ENCODE measurements at regions not wholly inside any gene's neighbourhood (a gene's known extent, or its start where the extent isn't known, plus 50 kb on each side); places are given as distances from the start of the nearest gene placed in this dataset.

GRCh38 chr2:20129331-20130159, 78.1 kb upstream of the LAPTM4A start:
- no peak overlapping the region for H3K4me2 ChIP-seq (ENCODE audit: insufficient read depth, low read length)
- H2AFZ ChIP-seq (ENCODE audit: low read depth, low read length) = no peak overlapping the region
- TF ChIP-seq EZH2 (IDR thresholded peaks at IDR 0.05; ENCODE audit: borderline replicate concordance, low read depth, low read length, severe bottlenecking) (no peak), CTCF (IDR thresholded peaks at IDR 0.05; ENCODE audit: borderline replicate concordance, extremely low read depth, low read length, poor library complexity, severe bottlenecking) (no peak)
- H3K27ac ChIP-seq (ENCODE audit: low read length) = no peak overlapping the region
- no peak overlapping the region for H3K4me3 ChIP-seq (ENCODE audit: low read depth in 1 of 2, low read length in 2 of 2)
- no peaks in the 10 kb centered on the region for H3K4me1 ChIP-seq (ENCODE audit: insufficient read depth, low read length)
- H3K9me3 ChIP-seq (ENCODE audit: insufficient read depth, low read length, severe bottlenecking) = no peaks in the 10 kb centered on the region
- DNase-seq = no peak
- no peak overlapping the region for H3K9ac ChIP-seq (ENCODE audit: low read depth, low read length)
- peaks cover 31% of the 10 kb centered on the region for H3K27me3 ChIP-seq (ENCODE audit: insufficient read depth, low read length, poor library complexity)
- no peaks in the 10 kb centered on the region for H3K36me3 ChIP-seq (ENCODE audit: insufficient read depth, low read length)
- no peak for ATAC-seq (ENCODE audit: insufficient read depth, low read depth)
- H4K20me1 ChIP-seq (ENCODE audit: insufficient read depth, low read length) = no peaks in the 10 kb centered on the region
- H3K79me2 ChIP-seq (ENCODE audit: insufficient read depth, low read length) = no peaks in the 10 kb centered on the region

DNA sequence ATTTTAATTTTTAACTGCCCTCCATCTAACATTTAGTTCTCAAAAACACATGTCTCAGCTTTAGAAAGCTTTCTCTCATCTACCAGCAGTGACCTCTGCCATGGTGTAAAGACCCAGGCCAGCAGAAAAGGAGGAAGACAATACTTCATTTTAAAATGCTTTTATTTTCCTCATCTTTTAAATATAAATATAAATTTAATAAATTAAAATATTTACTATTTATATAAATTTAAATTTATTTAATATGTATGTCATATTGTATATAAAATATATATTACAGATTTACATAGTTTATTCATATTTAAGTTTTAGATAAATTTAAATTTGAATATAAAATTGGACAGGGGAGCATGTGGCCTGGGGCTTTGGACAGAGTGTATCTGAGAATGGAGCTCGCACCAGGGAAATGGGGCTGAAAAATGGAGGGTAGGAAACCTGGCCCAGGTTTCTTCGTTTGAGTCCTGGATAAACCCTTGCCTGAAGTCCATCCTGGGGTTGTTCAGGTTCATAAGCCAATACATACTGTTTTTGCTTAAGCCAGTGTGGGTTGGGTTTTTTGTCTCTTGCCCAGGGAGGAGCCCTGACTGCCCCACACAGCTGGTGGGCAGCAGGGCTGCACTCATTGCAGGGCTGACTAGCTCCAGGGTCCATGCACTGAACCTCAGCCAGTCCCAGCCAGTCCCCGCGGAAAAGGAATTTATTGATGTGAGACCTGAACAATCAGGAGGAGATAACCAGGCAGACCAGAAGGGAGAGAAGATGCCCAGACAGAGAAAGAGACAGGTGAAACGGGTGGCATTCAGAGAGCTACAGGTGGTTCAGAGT, 77.3 kb upstream of the LAPTM4A start:
- H3K4me2 ChIP-seq (ENCODE audit: insufficient read depth, low read length) = no peak overlapping the region
- no peak overlapping the region for H2AFZ ChIP-seq (ENCODE audit: low read depth, low read length)
- H3K27me3 ChIP-seq (ENCODE audit: insufficient read depth, low read length, poor library complexity) = peaks cover 23% of the 10 kb centered on the region
- H3K4me1 ChIP-seq (ENCODE audit: insufficient read depth, low read length) = no peaks in the 10 kb centered on the region
- H3K9ac ChIP-seq (ENCODE audit: low read depth, low read length) = no peak overlapping the region
- no peak overlapping the region for H3K27ac ChIP-seq (ENCODE audit: low read length)
- ATAC-seq (ENCODE audit: insufficient read depth, low read depth) (no peak), DNase-seq (no peak)
- H3K4me3 ChIP-seq (ENCODE audit: low read depth in 1 of 2, low read length in 2 of 2) = no peak overlapping the region
- H3K36me3 ChIP-seq (ENCODE audit: insufficient read depth, low read length) = no peaks in the 10 kb centered on the region
- H4K20me1 ChIP-seq (ENCODE audit: insufficient read depth, low read length) = no peaks in the 10 kb centered on the region
- TF ChIP-seq EZH2 (IDR thresholded peaks at IDR 0.05; ENCODE audit: borderline replicate concordance, low read depth, low read length, severe bottlenecking) (no peak), CTCF (IDR thresholded peaks at IDR 0.05; ENCODE audit: borderline replicate concordance, extremely low read depth, low read length, poor library complexity, severe bottlenecking) (no peak)
- no peaks in the 10 kb centered on the region for H3K9me3 ChIP-seq (ENCODE audit: insufficient read depth, low read length, severe bottlenecking)
- no peaks in the 10 kb centered on the region for H3K79me2 ChIP-seq (ENCODE audit: insufficient read depth, low read length)

GRCh38 chr2:20126469-20126868, 75.0 kb upstream of the LAPTM4A start:
- no peak for ATAC-seq (ENCODE audit: insufficient read depth, low read depth)
- Histone ChIP-seq H2AFZ (ENCODE audit: low read depth, low read length) (no peak overlapping the region), H3K4me2 (ENCODE audit: insufficient read depth, low read length) (no peak overlapping the region), H3K4me1 (ENCODE audit: insufficient read depth, low read length) (no peaks in the 10 kb centered on the region), H3K27ac (ENCODE audit: low read length) (no peak overlapping the region), H3K79me2 (ENCODE audit: insufficient read depth, low read length) (no peaks in the 10 kb centered on the region), H3K27me3 (ENCODE audit: insufficient read depth, low read length, poor library complexity) (peaks cover 17% of the 10 kb centered on the region), H3K9me3 (ENCODE audit: insufficient read depth, low read length, severe bottlenecking) (no peaks in the 10 kb centered on the region), H4K20me1 (ENCODE audit: insufficient read depth, low read length) (no peaks in the 10 kb centered on the region), H3K36me3 (ENCODE audit: insufficient read depth, low read length) (no peaks in the 10 kb centered on the region), H3K9ac (ENCODE audit: low read depth, low read length) (no peak overlapping the region), H3K4me3 (ENCODE audit: low read depth in 1 of 2, low read length in 2 of 2) (no peak overlapping the region)
- DNase-seq = no peak
- TF ChIP-seq EZH2 (IDR thresholded peaks at IDR 0.05; ENCODE audit: borderline replicate concordance, low read depth, low read length, severe bottlenecking) (no peak), CTCF (IDR thresholded peaks at IDR 0.05; ENCODE audit: borderline replicate concordance, extremely low read depth, low read length, poor library complexity, severe bottlenecking) (no peak)
